GM12875 (cell line): ENCODE measurements at regions not wholly inside any gene's neighbourhood (a gene's known extent, or its start where the extent isn't known, plus 50 kb on each side); places are given as distances from the start of the nearest gene placed in this dataset.

ENCODE experiments used
- H3K4me3 ChIP-seq: one replicate; pipeline ENCODE4 v1.5.1; 2011; ENCODE audit warnings: low read depth, low read length, control low read depth
- CTCF ChIP-seq: IDR thresholded peaks from 2 replicates; pipeline ENCODE4 v1.5.1; 2011; ENCODE audit warnings: low read depth, mild to moderate bottlenecking, control low read depth, inconsistent platforms, low read length, moderate library complexity, borderline replicate concordance; ENCODE audit not compliant: insufficient read depth

- TF ChIP-seq CTCF, result no peak
- no peak overlapping the region for H3K4me3 ChIP-seq
Observed at GRCh38 chr1:101139130-101139529, 97.7 kb upstream of the S1PR1 start.

GRCh38 chr1:101137144-101138126, 99.4 kb upstream of the S1PR1 start:
- TF ChIP-seq CTCF, result no peak
- H3K4me3 ChIP-seq, result no peak overlapping the region

- TF ChIP-seq CTCF, result 0 out of 2 replicates have a peak, but pooled peaks have one; percentile 19
- no peak overlapping the region for H3K4me3 ChIP-seq
Observed at GRCh38 chr1:101136739-101137138, 100.1 kb upstream of the S1PR1 start.

- no peak for TF ChIP-seq CTCF
- no peak overlapping the region for H3K4me3 ChIP-seq
Observed at GRCh38 chr1:101136271-101136670, 100.5 kb upstream of the S1PR1 start.

GRCh38 chr1:101135526-101135925, 101.3 kb upstream of the S1PR1 start:
- H3K4me3 ChIP-seq, result no peak overlapping the region
- TF ChIP-seq CTCF, result no peak

- no peak for TF ChIP-seq CTCF
- H3K4me3 ChIP-seq, result no peak overlapping the region
Observed at GRCh38 chr1:101131239-101131843, 105.5 kb upstream of the S1PR1 start.

GRCh38 chr1:101130673-101131072, 105.1 kb upstream of the DPH5 start:
- TF ChIP-seq CTCF, result no peak
- no peak overlapping the region for H3K4me3 ChIP-seq
